ENCODE measurements at regions not wholly inside any gene's neighbourhood (a gene's known extent, or its start where the extent isn't known, plus 50 kb on each side); places are given as distances from the start of the nearest gene placed in this dataset.
A peak's percentile ranks its signal among the peaks of the same experiment; 100 is the strongest.

- H3K4me3 ChIP-seq (replicated peaks; ENCODE audit: insufficient read depth, low read length) = no peak overlapping the region
- TF ChIP-seq POLR2AphosphoS5 (IDR thresholded peaks at IDR 0.05; ENCODE audit: low read depth) (no peak), SPI1 (IDR thresholded peaks at IDR 0.05; ENCODE audit: borderline replicate concordance, low read depth) (no peak), REST (IDR thresholded peaks at IDR 0.05; ENCODE audit: insufficient replicate concordance, low read depth) (no peak), CTCF (IDR thresholded peaks at IDR 0.05; ENCODE audit: insufficient read depth, low read length) (no peak), GABPA (IDR thresholded peaks at IDR 0.05; ENCODE audit: low read depth) (no peak)
- H3K27me3 ChIP-seq (ENCODE audit: insufficient read depth, poor library complexity, severe bottlenecking) = no peaks in the 10 kb centered on the region
- H3K27ac ChIP-seq (replicated peaks) = peak overlapping the region; percentile 58
- no peak for DNase-seq (ENCODE audit: low read depth in 1 of 2, low spot score in 1 of 2)
These were observed 342.5 kb upstream of the NR2F2 start for GRCh38 chr15:95987886-95988573.

- peak overlapping the region; percentile 58 for H3K27ac ChIP-seq (replicated peaks)
These were observed 342.0 kb upstream of the NR2F2 start for GRCh38 chr15:95988574-95988887.

More at GRCh38 chr15:95988574-95988887, 342.0 kb upstream of the NR2F2 start:
- Histone ChIP-seq H3K4me3 (replicated peaks; ENCODE audit: insufficient read depth, low read length) (no peak overlapping the region), H3K27me3 (ENCODE audit: insufficient read depth, poor library complexity, severe bottlenecking) (no peaks in the 10 kb centered on the region)
- DNase-seq (ENCODE audit: low read depth in 1 of 2, low spot score in 1 of 2) = peak; percentile 28 to 67
- TF ChIP-seq REST (IDR thresholded peaks at IDR 0.05; ENCODE audit: insufficient replicate concordance, low read depth) (no peak), CTCF (IDR thresholded peaks at IDR 0.05; ENCODE audit: insufficient read depth, low read length) (no peak), SPI1 (IDR thresholded peaks at IDR 0.05; ENCODE audit: borderline replicate concordance, low read depth) (no peak), GABPA (IDR thresholded peaks at IDR 0.05; ENCODE audit: low read depth) (no peak), POLR2AphosphoS5 (IDR thresholded peaks at IDR 0.05; ENCODE audit: low read depth) (no peak)
